BE2C (cell line): ENCODE measurements at regions not wholly inside any gene's neighbourhood (a gene's known extent, or its start where the extent isn't known, plus 50 kb on each side); places are given as distances from the start of the nearest gene placed in this dataset.

Source experiments
- DNase-seq: peaks from one replicate; pipeline ENCODE4 v3.0.0-alpha.2; 2020
- H3K27me3 ChIP-seq: fragments of 250-450 bp; sonication (Bioruptor Pico); 2 replicates; pipeline ENCODE4 v1.5.1; 2020; ENCODE audit warnings: mild to moderate bottlenecking
- H3K36me3 ChIP-seq: fragments of 250-450 bp; sonication (Bioruptor Pico); 2 replicates; pipeline ENCODE4 v1.5.1; 2020; ENCODE audit warnings: mild to moderate bottlenecking
- H3K4me1 ChIP-seq: fragments of 250-450 bp; sonication (Bioruptor Pico); 2 replicates; pipeline ENCODE4 v1.5.1; 2020
- H3K4me3 ChIP-seq: 2 replicates; pipeline ENCODE4 v1.5.1; 2011; ENCODE audit warnings: low read depth, low read length
- H3K9me3 ChIP-seq: fragments of 250-450 bp; sonication (Bioruptor Pico); 2 replicates; pipeline ENCODE4 v1.5.1; 2020
- TF ChIP-seq, protein P1 (sequence below): IDR thresholded peaks from 2 replicates; pipeline ENCODE4 v1.5.1; 2012; ENCODE audit warnings: mild to moderate bottlenecking, low read depth, low read length

DNA sequence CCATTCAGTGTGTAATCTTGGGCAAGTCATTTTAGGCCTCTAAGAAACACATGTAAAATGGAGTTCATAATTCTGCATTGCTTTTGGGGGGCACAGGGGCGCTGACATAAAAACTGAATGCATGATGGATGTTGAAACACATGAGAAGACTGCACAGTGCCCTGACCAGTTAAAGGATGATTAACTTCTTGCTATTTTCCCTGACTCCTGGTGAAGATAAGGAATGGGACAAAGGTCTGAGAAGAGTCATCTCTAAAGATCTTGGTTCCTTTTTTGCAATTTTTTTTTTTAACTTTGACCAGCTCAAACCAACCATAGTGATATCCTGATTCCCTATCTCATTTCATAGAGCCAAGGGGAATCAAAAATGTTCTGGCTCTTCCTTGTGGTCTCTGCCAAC, 134.9 kb upstream of the TENM4 start:
- Histone ChIP-seq H3K4me1 (no peaks in the 10 kb centered on the region), H3K9me3 (no peaks in the 10 kb centered on the region), H3K36me3 (no peaks in the 10 kb centered on the region), H3K27me3 (no peaks in the 10 kb centered on the region), H3K4me3 (no peak overlapping the region)
- TF ChIP-seq, protein P1, sequence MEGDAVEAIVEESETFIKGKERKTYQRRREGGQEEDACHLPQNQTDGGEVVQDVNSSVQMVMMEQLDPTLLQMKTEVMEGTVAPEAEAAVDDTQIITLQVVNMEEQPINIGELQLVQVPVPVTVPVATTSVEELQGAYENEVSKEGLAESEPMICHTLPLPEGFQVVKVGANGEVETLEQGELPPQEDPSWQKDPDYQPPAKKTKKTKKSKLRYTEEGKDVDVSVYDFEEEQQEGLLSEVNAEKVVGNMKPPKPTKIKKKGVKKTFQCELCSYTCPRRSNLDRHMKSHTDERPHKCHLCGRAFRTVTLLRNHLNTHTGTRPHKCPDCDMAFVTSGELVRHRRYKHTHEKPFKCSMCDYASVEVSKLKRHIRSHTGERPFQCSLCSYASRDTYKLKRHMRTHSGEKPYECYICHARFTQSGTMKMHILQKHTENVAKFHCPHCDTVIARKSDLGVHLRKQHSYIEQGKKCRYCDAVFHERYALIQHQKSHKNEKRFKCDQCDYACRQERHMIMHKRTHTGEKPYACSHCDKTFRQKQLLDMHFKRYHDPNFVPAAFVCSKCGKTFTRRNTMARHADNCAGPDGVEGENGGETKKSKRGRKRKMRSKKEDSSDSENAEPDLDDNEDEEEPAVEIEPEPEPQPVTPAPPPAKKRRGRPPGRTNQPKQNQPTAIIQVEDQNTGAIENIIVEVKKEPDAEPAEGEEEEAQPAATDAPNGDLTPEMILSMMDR: no peak
- no peak for DNase-seq

DNA sequence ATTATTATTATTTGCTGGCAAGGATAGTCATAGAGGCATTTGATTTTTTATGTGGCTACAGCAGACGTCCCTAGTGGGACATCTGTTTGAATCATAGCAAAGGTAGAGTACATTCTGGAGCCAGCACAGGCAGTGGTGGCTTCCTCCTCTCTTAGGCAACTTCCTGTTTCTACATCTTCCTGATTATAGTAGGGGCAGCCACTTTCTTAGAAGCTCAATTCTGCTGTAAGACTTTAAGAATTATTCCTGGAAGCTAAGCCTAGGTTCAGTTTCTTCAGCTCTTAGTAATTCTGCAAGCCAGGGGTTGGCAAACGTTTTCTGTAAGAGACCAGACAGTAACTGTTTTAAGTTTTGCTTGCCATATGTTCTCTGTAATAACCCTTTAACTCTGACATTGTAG, 129.3 kb upstream of the TENM4 start:
- no peaks in the 10 kb centered on the region for H3K36me3 ChIP-seq
- no peaks in the 10 kb centered on the region for H3K9me3 ChIP-seq
- no peak for DNase-seq
- no peak overlapping the region for H3K4me3 ChIP-seq
- H3K4me1 ChIP-seq: no peaks in the 10 kb centered on the region
- TF ChIP-seq, protein P1: no peak
- no peaks in the 10 kb centered on the region for H3K27me3 ChIP-seq

DNA sequence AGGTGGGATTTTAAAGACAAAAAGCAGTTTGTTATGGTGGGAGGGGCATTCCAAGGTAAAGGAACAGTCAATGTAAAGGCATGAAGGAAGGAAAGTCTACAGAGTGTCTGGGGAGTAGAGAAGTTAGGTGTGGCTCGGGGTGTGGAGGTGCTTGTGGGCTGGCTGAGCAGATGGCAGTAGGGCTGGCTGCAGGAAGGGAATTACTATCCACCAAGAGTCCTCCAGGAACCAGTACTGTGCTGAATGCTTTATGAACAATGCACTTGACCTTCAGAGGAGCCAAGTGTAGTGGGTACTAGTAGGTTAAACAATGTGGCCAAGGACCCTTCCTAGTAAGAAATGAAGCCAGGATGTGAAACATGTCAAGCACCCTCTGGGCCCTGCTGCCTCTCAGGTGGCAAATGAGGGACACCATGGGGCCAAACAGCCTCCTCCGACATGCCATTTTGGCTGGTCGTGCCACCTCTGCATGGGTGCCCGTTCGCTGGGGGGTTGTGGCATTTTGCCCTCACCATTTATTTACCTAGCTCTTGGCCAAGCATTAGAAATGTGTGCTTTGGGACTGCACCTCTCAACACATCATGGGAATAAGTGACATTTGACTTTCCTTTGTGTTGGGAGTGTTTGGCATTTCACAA, 123.6 kb upstream of the TENM4 start:
- Histone ChIP-seq H3K9me3 (no peaks in the 10 kb centered on the region), H3K4me3 (no peak overlapping the region), H3K36me3 (no peaks in the 10 kb centered on the region), H3K4me1 (peaks cover 8% of the 10 kb centered on the region), H3K27me3 (no peaks in the 10 kb centered on the region)
- DNase-seq: no peak
- TF ChIP-seq, protein P1: no peak

DNA sequence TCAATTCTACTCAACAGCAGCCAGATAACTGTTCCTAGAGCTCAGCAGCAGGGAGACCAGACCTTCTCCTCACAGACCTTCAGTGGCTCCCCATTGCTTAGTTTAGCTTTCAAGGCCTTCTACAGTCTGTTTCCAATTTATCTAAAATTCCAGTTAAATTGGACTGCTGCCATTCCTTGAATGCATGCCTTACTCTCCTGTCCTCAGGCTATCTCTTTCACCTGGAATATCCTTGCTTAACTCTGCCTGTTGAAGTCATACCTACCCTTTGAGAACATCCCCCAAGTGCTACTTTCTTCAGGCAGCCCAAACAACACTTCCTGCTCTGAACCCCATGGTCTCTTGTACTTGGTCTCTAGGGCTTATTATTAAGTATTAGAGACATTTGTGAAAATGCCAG, 120.7 kb upstream of the TENM4 start:
- Histone ChIP-seq H3K36me3 (no peaks in the 10 kb centered on the region), H3K4me3 (no peak overlapping the region), H3K4me1 (peaks cover 8% of the 10 kb centered on the region), H3K27me3 (no peaks in the 10 kb centered on the region), H3K9me3 (no peaks in the 10 kb centered on the region)
- DNase-seq: no peak
- TF ChIP-seq, protein P1: no peak

DNA sequence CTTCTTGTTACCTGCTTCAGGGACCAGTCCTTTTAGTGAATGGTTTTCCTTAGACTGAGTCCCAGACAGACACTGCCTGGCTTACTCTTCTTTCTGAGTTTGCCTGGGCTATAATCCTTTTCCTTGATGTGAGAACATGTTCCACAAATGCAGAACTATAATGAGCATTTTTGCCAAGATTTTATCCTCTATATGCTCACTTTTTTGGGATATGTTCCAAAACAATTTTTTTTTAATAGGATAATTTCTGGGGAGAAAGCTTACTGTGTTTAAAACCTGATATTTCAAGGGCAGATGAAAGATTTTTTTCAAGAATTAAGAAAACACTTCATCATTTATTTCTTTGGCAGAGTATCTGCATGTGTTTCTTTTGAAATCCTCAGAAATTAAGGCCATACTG, 110.0 kb upstream of the TENM4 start:
- no peaks in the 10 kb centered on the region for H3K9me3 ChIP-seq
- H3K4me1 ChIP-seq: no peaks in the 10 kb centered on the region
- no peak for DNase-seq
- H3K4me3 ChIP-seq: no peak overlapping the region
- H3K27me3 ChIP-seq: no peaks in the 10 kb centered on the region
- no peaks in the 10 kb centered on the region for H3K36me3 ChIP-seq
- TF ChIP-seq, protein P1: no peak

DNA sequence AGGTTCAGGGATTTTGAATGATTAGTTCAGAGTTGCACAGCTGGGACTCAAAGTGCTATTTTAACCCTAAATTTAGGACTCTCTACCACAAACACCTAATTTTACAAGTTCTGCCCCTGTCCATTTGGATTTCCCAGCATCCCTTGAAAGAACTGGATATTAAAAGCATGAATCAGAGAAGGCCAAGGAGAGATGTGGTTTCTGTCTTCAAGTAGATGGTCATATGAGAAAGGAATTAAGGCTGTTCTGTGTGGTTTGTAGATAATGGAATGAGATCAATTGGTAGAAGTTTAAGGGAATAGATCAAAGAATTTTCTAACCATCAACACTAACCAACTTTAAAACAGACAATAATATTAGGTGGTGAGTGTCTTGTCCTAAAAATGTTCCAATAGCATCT, 106.4 kb upstream of the TENM4 start:
- Histone ChIP-seq H3K36me3 (no peaks in the 10 kb centered on the region), H3K9me3 (no peaks in the 10 kb centered on the region), H3K4me1 (peaks cover 8% of the 10 kb centered on the region; the same call in 1 of the 2 replicates), H3K4me3 (no peak overlapping the region), H3K27me3 (no peaks in the 10 kb centered on the region)
- DNase-seq: no peak
- TF ChIP-seq, protein P1: no peak
